Lower leg skin (tissue), 4 donors: ENCODE measurements at regions not wholly inside any gene's neighbourhood (a gene's known extent, or its start where the extent isn't known, plus 50 kb on each side); places are given as distances from the start of the nearest gene placed in this dataset.

Experiments used
- DNase-seq, 2 donors: peaks; one replicate each; pipeline ENCODE4 v3.0.0-alpha.2; 2019; ENCODE audit warnings: low spot score in 2 of 2
- H3K4me3 ChIP-seq: fragments of 200-600 bp; sonication (generic); 2 replicates; pipeline ENCODE4 v1.5.1; 2017; ENCODE audit warnings: mild to moderate bottlenecking, low read depth; ENCODE audit not compliant: poor library complexity, severe bottlenecking
- CTCF ChIP-seq, 3 donors: fragments of 450-650 bp; IDR thresholded peaks; one replicate each; pipeline ENCODE4 v1.5.1; 2016; ENCODE audit warnings: antibody characterized with exemption in 3 of 3, mild to moderate bottlenecking in 3 of 3, moderate library complexity in 2 of 3
- POLR2A ChIP-seq, 2 donors: fragments of 450-650 bp; IDR thresholded peaks; one replicate each; pipeline ENCODE4 v1.6.1; 2016 to 2017; ENCODE audit warnings: antibody characterized with exemption in 2 of 2, mild to moderate bottlenecking in 1 of 2, moderate library complexity in 1 of 2
- WGBS, 2 donors: methylation state at CpG; one replicate each; pipeline ENCODE4 v1.1.5; 2018; 5-methylcytosine and 5-hydroxymethylcytosine counted together
- intact Hi-C: fragments of 100-400 bp; cut with DNase I; formaldehyde crosslinking; loops from one replicate; pipeline ENCODE4 v1.15.0; 2023; ENCODE audit warnings: low total_unique reads

GRCh38 chr6:98039904-98040607 is 757.0 kb upstream of the MMS22L start:
- DNase-seq, result no peak
- H3K4me3 ChIP-seq, result no peak overlapping the region
- intact Hi-C loops, result no loop called here
- 32 to 40% methylated on average over 3 of the region's 3 CpGs for WGBS, 2 donors
- TF ChIP-seq CTCF (IDR thresholded peaks at IDR 0.05) (no peak), POLR2A (IDR thresholded peaks at IDR 0.05) (no peak)

- intact Hi-C loops, result no loop called here
- TF ChIP-seq POLR2A (IDR thresholded peaks at IDR 0.05) (no peak), CTCF (IDR thresholded peaks at IDR 0.05) (no peak)
- no peak for DNase-seq
- H3K4me3 ChIP-seq, result no peak overlapping the region
Observed at GRCh38 chr6:98041056-98041455, 758.0 kb upstream of the MMS22L start.

GRCh38 chr6:98041921-98042320 is 758.9 kb upstream of the MMS22L start:
- DNase-seq, result no peak
- intact Hi-C loops, result no loop called here
- no peak overlapping the region for H3K4me3 ChIP-seq
- TF ChIP-seq CTCF (IDR thresholded peaks at IDR 0.05), result no peak
- no peak for TF ChIP-seq POLR2A (IDR thresholded peaks at IDR 0.05)
- 53% methylated on average over 5 of the region's 5 CpGs for WGBS, 2 donors

- H3K4me3 ChIP-seq, result no peak overlapping the region
- DNase-seq, result no peak
- WGBS, 2 donors, result 80 to 86% methylated on average over 7 of the region's 7 CpGs
- TF ChIP-seq CTCF (IDR thresholded peaks at IDR 0.05), result no peak
- no peak for TF ChIP-seq POLR2A (IDR thresholded peaks at IDR 0.05)
- intact Hi-C loops, result no loop called here
Observed at GRCh38 chr6:98044151-98044561, 761.1 kb upstream of the MMS22L start.

- TF ChIP-seq POLR2A (IDR thresholded peaks at IDR 0.05) (no peak), CTCF (IDR thresholded peaks at IDR 0.05) (no peak)
- no peak overlapping the region for H3K4me3 ChIP-seq
- no peak for DNase-seq
- 56 to 61% methylated on average over 7 of the region's 7 CpGs for WGBS, 2 donors
- intact Hi-C loops, result no loop called here
Observed at GRCh38 chr6:98044791-98045470, 761.9 kb upstream of the MMS22L start.
